Chondrocyte (in vitro differentiated cells): ENCODE measurements at regions not wholly inside any gene's neighbourhood (a gene's known extent, or its start where the extent isn't known, plus 50 kb on each side); places are given as distances from the start of the nearest gene placed in this dataset.

Experiments used
- DNase-seq: peaks from one replicate; pipeline ENCODE4 v3.0.0; 2021; ENCODE audit warnings: mixed read lengths, low spot score
- H3K27ac Mint-ChIP-seq: one replicate; pipeline ENCODE4 v1.8.0; 2021; ENCODE audit warnings: mild to moderate bottlenecking, moderate library complexity, mixed read lengths; ENCODE audit not compliant: unreplicated experiment
- H3K27me3 Mint-ChIP-seq: 2 replicates; pipeline ENCODE4 v1.8.0; 2021; ENCODE audit warnings: low read depth, mixed read lengths
- H3K36me3 Mint-ChIP-seq: 2 replicates; pipeline ENCODE4 v1.8.0; 2021; ENCODE audit warnings: low read depth, mixed read lengths
- H3K4me1 Mint-ChIP-seq: 2 replicates; pipeline ENCODE4 v1.8.0; 2021; ENCODE audit warnings: low read depth, mild to moderate bottlenecking, mixed read lengths
- H3K4me3 Mint-ChIP-seq: one replicate; pipeline ENCODE4 v1.8.0; 2021; ENCODE audit warnings: mild to moderate bottlenecking, moderate library complexity, mixed read lengths; ENCODE audit not compliant: unreplicated experiment
- H3K9me3 Mint-ChIP-seq: 2 replicates; pipeline ENCODE4 v1.8.0; 2021; ENCODE audit warnings: low read depth, mixed read lengths
- CTCF ChIP-seq: fragments of 200-600 bp; sonication (generic); IDR thresholded peaks from 2 replicates; pipeline ENCODE4 v1.5.0; 2021; ENCODE audit warnings: antibody characterized with exemption, mild to moderate bottlenecking, moderate library complexity

GRCh38 chr10:128643658-128644057, 517.4 kb upstream of the MKI67 start:
- Mint-ChIP-seq H3K27me3 (no peaks in the 10 kb centered on the region), H3K4me1 (peaks cover 4% of the 10 kb centered on the region), H3K27ac (no peak overlapping the region), H3K9me3 (peaks cover 3% of the 10 kb centered on the region), H3K4me3 (no peak overlapping the region), H3K36me3 (peaks cover 2% of the 10 kb centered on the region)
- no peak for TF ChIP-seq CTCF
- DNase-seq = no peak

GRCh38 chr10:128645486-128645885, 519.3 kb upstream of the MKI67 start:
- no peak overlapping the region for H3K4me3 Mint-ChIP-seq
- no peak for TF ChIP-seq CTCF
- H3K27me3 Mint-ChIP-seq = no peaks in the 10 kb centered on the region
- H3K27ac Mint-ChIP-seq = no peak overlapping the region
- peaks cover 4% of the 10 kb centered on the region for H3K4me1 Mint-ChIP-seq
- DNase-seq = no peak
- peaks cover 9% of the 10 kb centered on the region for H3K9me3 Mint-ChIP-seq
- no peaks in the 10 kb centered on the region for H3K36me3 Mint-ChIP-seq

GRCh38 chr10:128646956-128647355, 520.7 kb upstream of the MKI67 start:
- Mint-ChIP-seq H3K36me3 (no peaks in the 10 kb centered on the region), H3K27ac (no peak overlapping the region), H3K9me3 (peaks cover 9% of the 10 kb centered on the region), H3K4me3 (no peak overlapping the region), H3K4me1 (peaks cover 4% of the 10 kb centered on the region), H3K27me3 (no peaks in the 10 kb centered on the region)
- TF ChIP-seq CTCF = no peak
- DNase-seq = peak; percentile 49

GRCh38 chr10:128657548-128657947, 531.3 kb upstream of the MKI67 start:
- Mint-ChIP-seq H3K36me3 (no peaks in the 10 kb centered on the region), H3K4me3 (no peak overlapping the region), H3K4me1 (no peaks in the 10 kb centered on the region), H3K9me3 (no peaks in the 10 kb centered on the region), H3K27ac (no peak overlapping the region), H3K27me3 (no peaks in the 10 kb centered on the region)
- TF ChIP-seq CTCF = no peak
- no peak for DNase-seq

GRCh38 chr10:128660726-128661125, 534.5 kb upstream of the MKI67 start:
- no peak overlapping the region for H3K27ac Mint-ChIP-seq
- H3K4me1 Mint-ChIP-seq = no peaks in the 10 kb centered on the region
- DNase-seq = no peak
- H3K9me3 Mint-ChIP-seq = peaks cover 6% of the 10 kb centered on the region
- no peak overlapping the region for H3K4me3 Mint-ChIP-seq
- no peaks in the 10 kb centered on the region for H3K36me3 Mint-ChIP-seq
- TF ChIP-seq CTCF = peak; percentile 25
- H3K27me3 Mint-ChIP-seq = no peaks in the 10 kb centered on the region
